ENCODE measurements at regions not wholly inside any gene's neighbourhood (a gene's known extent, or its start where the extent isn't known, plus 50 kb on each side); places are given as distances from the start of the nearest gene placed in this dataset.

DNA sequence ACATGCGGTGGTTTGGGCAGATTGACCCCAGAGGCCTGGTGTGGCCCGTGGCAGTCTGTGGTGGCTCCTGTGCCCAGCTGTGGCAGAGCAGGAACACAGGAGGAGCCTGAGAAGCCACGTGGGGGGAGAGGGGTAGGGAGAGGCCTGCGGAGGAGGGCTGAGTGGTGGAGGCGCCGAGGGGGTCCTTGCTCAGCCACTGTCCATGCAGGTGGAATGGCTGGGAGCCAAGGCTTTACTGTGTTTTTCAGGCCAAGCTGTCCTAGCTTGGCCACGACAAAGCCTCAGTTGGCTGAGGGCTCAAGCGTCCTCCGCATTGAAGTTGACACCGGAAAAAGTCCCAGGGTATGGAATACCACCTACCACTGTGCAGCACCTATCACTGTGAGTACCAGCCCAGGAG is 107.0 kb downstream of the VEGFA start:
- Histone ChIP-seq H3K27ac (ENCODE audit: low read depth, low read length) (no peak overlapping the region), H3K27me3 (ENCODE audit: insufficient read depth, low read length) (no peaks in the 10 kb centered on the region), H3K4me3 (ENCODE audit: insufficient read depth, low read length) (no peak overlapping the region), H3K4me1 (ENCODE audit: insufficient read depth, low read length) (peaks cover 4% of the 10 kb centered on the region), H3K4me2 (ENCODE audit: insufficient read depth, low read length) (no peak overlapping the region), H3K9me3 (ENCODE audit: low read depth, low read length) (no peaks in the 10 kb centered on the region), H4K20me1 (ENCODE audit: insufficient read depth, low read length) (no peaks in the 10 kb centered on the region), H3K36me3 (ENCODE audit: insufficient read depth, low read length) (no peaks in the 10 kb centered on the region), H2AFZ (ENCODE audit: low read length) (no peak overlapping the region), H3K79me2 (ENCODE audit: insufficient read depth, low read length) (no peaks in the 10 kb centered on the region)
- TF ChIP-seq CTCF (IDR thresholded peaks at IDR 0.05; ENCODE audit: extremely low read depth, low read depth, low read length) = no peak
- no peak for DNase-seq (ENCODE audit: insufficient read length, low spot score, missing footprints)

- no peak for TF ChIP-seq CTCF (IDR thresholded peaks at IDR 0.05; ENCODE audit: extremely low read depth, low read depth, low read length)
- no peak for DNase-seq (ENCODE audit: insufficient read length, low spot score, missing footprints)
- Histone ChIP-seq H3K9me3 (ENCODE audit: low read depth, low read length) (no peaks in the 10 kb centered on the region), H3K79me2 (ENCODE audit: insufficient read depth, low read length) (no peaks in the 10 kb centered on the region), H3K4me3 (ENCODE audit: insufficient read depth, low read length) (no peak overlapping the region), H3K4me2 (ENCODE audit: insufficient read depth, low read length) (no peak overlapping the region), H3K36me3 (ENCODE audit: insufficient read depth, low read length) (no peaks in the 10 kb centered on the region), H3K4me1 (ENCODE audit: insufficient read depth, low read length) (peaks cover 4% of the 10 kb centered on the region), H3K27me3 (ENCODE audit: insufficient read depth, low read length) (no peaks in the 10 kb centered on the region), H3K27ac (ENCODE audit: low read depth, low read length) (no peak overlapping the region), H4K20me1 (ENCODE audit: insufficient read depth, low read length) (no peaks in the 10 kb centered on the region), H2AFZ (ENCODE audit: low read length) (no peak overlapping the region)
These were observed 106.6 kb downstream of the VEGFA start for GRCh38 chr6:43876602-43877001.

DNA sequence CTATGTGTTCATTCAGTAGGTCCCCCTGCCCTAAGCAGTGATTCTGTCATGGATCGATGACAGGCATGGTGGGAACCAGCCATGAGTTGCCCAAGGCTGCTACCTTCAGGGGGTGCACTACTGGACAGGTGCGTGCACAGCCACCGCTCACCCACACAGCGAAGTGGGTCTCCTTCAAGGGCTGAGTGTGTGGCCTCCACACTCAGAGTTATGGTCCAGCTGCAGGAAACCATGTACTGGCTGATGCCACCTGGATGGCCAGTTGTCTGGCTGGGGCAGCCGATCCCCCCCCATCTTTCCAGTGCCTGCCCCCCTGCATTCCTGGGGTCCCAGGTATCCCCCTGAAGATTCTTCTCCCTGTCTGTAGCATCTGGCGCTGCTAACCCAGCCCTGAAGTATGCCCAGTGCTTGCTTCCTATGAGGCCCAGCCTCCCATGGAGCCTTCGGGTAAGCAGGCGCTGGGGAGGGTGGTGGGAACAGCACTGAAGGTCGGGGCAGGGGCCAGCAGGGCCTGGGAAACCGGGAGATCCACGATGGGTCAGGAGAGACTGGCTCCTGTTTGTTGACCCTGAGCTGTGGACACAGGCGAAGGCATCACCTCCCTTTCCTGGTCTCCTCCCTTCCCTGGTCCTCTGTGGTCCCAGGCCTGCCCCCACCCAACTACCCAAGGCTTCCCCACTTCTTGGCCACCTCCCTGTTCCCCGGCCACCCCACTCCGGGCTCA is 106.0 kb downstream of the VEGFA start:
- H3K4me3 ChIP-seq (ENCODE audit: insufficient read depth, low read length) = no peak overlapping the region

More for the DNA sequence above, 106.0 kb downstream of the VEGFA start:
- Histone ChIP-seq H3K27me3 (ENCODE audit: insufficient read depth, low read length) (no peaks in the 10 kb centered on the region), H3K9me3 (ENCODE audit: low read depth, low read length) (no peaks in the 10 kb centered on the region), H4K20me1 (ENCODE audit: insufficient read depth, low read length) (no peaks in the 10 kb centered on the region), H3K36me3 (ENCODE audit: insufficient read depth, low read length) (no peaks in the 10 kb centered on the region), H3K79me2 (ENCODE audit: insufficient read depth, low read length) (no peaks in the 10 kb centered on the region), H3K4me1 (ENCODE audit: insufficient read depth, low read length) (peaks cover 7% of the 10 kb centered on the region), H3K4me2 (ENCODE audit: insufficient read depth, low read length) (no peak overlapping the region), H3K27ac (ENCODE audit: low read depth, low read length) (no peak overlapping the region), H2AFZ (ENCODE audit: low read length) (no peak overlapping the region)
- no peak for TF ChIP-seq CTCF (IDR thresholded peaks at IDR 0.05; ENCODE audit: extremely low read depth, low read depth, low read length)
- peak; percentile 62 for DNase-seq (ENCODE audit: insufficient read length, low spot score, missing footprints)

Data from osteoblast (primary cell).